ENCODE measurements at regions not wholly inside any gene's neighbourhood (a gene's known extent, or its start where the extent isn't known, plus 50 kb on each side); places are given as distances from the start of the nearest gene placed in this dataset.

GRCh38 chr3:117201901-117202774, 492.6 kb downstream of the TUSC7 start:
- TF ChIP-seq, protein P1, sequence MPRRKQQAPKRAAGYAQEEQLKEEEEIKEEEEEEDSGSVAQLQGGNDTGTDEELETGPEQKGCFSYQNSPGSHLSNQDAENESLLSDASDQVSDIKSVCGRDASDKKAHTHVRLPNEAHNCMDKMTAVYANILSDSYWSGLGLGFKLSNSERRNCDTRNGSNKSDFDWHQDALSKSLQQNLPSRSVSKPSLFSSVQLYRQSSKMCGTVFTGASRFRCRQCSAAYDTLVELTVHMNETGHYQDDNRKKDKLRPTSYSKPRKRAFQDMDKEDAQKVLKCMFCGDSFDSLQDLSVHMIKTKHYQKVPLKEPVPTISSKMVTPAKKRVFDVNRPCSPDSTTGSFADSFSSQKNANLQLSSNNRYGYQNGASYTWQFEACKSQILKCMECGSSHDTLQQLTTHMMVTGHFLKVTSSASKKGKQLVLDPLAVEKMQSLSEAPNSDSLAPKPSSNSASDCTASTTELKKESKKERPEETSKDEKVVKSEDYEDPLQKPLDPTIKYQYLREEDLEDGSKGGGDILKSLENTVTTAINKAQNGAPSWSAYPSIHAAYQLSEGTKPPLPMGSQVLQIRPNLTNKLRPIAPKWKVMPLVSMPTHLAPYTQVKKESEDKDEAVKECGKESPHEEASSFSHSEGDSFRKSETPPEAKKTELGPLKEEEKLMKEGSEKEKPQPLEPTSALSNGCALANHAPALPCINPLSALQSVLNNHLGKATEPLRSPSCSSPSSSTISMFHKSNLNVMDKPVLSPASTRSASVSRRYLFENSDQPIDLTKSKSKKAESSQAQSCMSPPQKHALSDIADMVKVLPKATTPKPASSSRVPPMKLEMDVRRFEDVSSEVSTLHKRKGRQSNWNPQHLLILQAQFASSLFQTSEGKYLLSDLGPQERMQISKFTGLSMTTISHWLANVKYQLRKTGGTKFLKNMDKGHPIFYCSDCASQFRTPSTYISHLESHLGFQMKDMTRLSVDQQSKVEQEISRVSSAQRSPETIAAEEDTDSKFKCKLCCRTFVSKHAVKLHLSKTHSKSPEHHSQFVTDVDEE (CRISPR knock-in tag; IDR thresholded peaks at IDR 0.05): no peak
- ATAC-seq: peak; percentile 68; the same call in 2 of the 3 replicates

- TF ChIP-seq ZFP3 (CRISPR knock-in tag; IDR thresholded peaks at IDR 0.05) (no peak), ISL1 (CRISPR knock-in tag; IDR thresholded peaks at IDR 0.05) (peak; percentile 74)
- TF ChIP-seq, protein P1 (CRISPR knock-in tag; IDR thresholded peaks at IDR 0.05): peak; percentile 58; the same call in 1 of the 2 replicates
- ATAC-seq: peak; percentile 74
Observed at GRCh38 chr3:117217355-117217754, 507.8 kb downstream of the TUSC7 start.

- ATAC-seq: peak; percentile 83
- no peak for TF ChIP-seq CSRNP3 (CRISPR knock-in tag; IDR thresholded peaks at IDR 0.05)
- TF ChIP-seq TCF4 (CRISPR knock-in tag; IDR thresholded peaks at IDR 0.05; ENCODE audit: borderline replicate concordance): no peak
- no peak for TF ChIP-seq CSDC2 (CRISPR knock-in tag; IDR thresholded peaks at IDR 0.05)
- TF ChIP-seq OSR1 (CRISPR knock-in tag; IDR thresholded peaks at IDR 0.05): no peak
- TF ChIP-seq RARB (CRISPR knock-in tag; IDR thresholded peaks at IDR 0.05): no peak
- TF ChIP-seq ZNF565 (CRISPR knock-in tag; conservative IDR thresholded peaks at IDR 0.05; ENCODE audit: low read depth): no peak
Observed at GRCh38 chr3:117217760-117218316, 508.3 kb downstream of the TUSC7 start.

DNA sequence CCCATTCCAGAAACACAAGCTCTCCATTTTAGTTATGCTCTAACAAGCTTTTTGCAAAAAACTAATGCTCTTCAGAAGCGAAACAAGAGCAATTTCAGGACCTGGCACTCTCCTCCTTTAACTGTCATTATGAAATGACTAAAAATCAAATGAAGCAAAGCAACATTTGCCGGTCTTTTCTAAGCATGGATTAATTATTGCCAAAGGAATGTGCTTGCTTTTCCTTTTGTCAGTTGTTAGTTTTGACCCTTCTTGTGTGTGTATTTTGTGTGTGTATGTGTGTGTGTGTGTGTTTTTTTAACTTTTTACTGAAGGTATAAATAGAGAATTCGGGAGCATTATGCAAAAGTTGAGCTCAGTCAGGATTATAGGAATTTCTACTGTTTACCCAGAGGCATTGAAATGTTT, 509.1 kb downstream of the TUSC7 start:
- ATAC-seq: peak; percentile 27; the same call in 1 of the 3 replicates
- TF ChIP-seq, protein P1 (CRISPR knock-in tag; IDR thresholded peaks at IDR 0.05): no peak
- TF ChIP-seq ZNF70 (CRISPR knock-in tag; IDR thresholded peaks at IDR 0.05) (no peak), TCF4 (CRISPR knock-in tag; IDR thresholded peaks at IDR 0.05; ENCODE audit: borderline replicate concordance) (no peak), TOX (CRISPR knock-in tag; IDR thresholded peaks at IDR 0.05; ENCODE audit: borderline replicate concordance) (no peak), CSRNP3 (CRISPR knock-in tag; IDR thresholded peaks at IDR 0.05) (no peak), OSR1 (CRISPR knock-in tag; IDR thresholded peaks at IDR 0.05) (no peak), CSDC2 (CRISPR knock-in tag; IDR thresholded peaks at IDR 0.05) (no peak)
- TF ChIP-seq, protein P2, sequence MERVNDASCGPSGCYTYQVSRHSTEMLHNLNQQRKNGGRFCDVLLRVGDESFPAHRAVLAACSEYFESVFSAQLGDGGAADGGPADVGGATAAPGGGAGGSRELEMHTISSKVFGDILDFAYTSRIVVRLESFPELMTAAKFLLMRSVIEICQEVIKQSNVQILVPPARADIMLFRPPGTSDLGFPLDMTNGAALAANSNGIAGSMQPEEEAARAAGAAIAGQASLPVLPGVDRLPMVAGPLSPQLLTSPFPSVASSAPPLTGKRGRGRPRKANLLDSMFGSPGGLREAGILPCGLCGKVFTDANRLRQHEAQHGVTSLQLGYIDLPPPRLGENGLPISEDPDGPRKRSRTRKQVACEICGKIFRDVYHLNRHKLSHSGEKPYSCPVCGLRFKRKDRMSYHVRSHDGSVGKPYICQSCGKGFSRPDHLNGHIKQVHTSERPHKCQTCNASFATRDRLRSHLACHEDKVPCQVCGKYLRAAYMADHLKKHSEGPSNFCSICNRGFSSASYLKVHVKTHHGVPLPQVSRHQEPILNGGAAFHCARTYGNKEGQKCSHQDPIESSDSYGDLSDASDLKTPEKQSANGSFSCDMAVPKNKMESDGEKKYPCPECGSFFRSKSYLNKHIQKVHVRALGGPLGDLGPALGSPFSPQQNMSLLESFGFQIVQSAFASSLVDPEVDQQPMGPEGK (CRISPR knock-in tag; IDR thresholded peaks at IDR 0.05; ENCODE audit: borderline replicate concordance): no peak

All from SK-N-SH treated with all-trans-retinoic acid at 6 μM for 48 hours (cell line).